HG03571 (cell line): ENCODE measurements at regions not wholly inside any gene's neighbourhood (a gene's known extent, or its start where the extent isn't known, plus 50 kb on each side); places are given as distances from the start of the nearest gene placed in this dataset.

Experiments
- ATAC-seq: cut with Tn5 transposase; IDR thresholded peaks from one replicate; pipeline ENCODE4 v1.9.1; 2021; ENCODE audit not compliant: unreplicated experiment

- ATAC-seq: no peak
Observed at GRCh38 chr13:47455626-47456025, 545.4 kb downstream of the SUCLA2 start.

DNA sequence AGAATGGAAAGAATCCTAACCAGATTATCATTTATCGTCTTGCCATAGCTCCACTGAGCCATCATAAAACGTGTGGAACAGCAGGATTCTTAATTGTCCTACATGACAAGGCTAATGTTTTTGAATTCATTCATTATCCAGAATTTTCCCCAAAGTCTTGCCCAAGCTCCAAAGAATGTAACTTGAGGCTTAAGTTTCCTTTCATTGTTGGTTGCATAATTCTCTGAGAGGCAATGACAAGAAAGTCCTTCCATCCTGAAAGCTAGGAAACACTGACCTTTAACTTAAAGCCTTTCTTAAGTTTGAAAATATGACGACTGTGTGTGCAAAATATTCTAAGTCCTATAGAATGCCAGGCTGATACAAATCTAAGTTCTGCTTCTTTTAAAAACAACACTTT, 546.1 kb downstream of the SUCLA2 start:
- ATAC-seq: no peak

- ATAC-seq: no peak
Observed at GRCh38 chr13:47437406-47437805, 540.6 kb upstream of the HTR2A start.

DNA sequence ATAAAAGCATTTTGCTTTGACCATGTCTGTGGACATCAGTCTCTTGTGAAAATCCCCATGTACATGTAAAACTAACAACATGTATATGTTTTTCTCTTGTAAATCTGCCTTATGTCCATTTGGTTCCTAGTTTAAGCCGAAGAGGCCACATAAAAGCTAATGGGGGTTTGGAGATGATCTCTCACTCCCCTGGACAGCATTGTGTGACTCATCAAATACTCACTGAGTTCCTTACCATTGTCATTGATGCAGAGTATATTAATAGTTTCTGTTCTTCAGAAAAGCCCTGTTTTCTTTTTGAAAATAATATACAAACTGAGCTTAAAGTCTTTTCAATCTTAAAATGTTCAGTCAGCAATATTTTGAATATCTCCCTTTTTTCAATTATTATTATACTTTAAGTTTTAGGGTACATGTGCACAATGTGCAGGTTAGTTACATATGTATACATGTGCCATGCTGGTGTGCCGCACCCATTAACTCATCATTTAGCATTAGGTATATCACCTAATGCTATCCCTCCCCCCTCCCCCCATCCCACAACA, 536.7 kb upstream of the HTR2A start:
- ATAC-seq: no peak

DNA sequence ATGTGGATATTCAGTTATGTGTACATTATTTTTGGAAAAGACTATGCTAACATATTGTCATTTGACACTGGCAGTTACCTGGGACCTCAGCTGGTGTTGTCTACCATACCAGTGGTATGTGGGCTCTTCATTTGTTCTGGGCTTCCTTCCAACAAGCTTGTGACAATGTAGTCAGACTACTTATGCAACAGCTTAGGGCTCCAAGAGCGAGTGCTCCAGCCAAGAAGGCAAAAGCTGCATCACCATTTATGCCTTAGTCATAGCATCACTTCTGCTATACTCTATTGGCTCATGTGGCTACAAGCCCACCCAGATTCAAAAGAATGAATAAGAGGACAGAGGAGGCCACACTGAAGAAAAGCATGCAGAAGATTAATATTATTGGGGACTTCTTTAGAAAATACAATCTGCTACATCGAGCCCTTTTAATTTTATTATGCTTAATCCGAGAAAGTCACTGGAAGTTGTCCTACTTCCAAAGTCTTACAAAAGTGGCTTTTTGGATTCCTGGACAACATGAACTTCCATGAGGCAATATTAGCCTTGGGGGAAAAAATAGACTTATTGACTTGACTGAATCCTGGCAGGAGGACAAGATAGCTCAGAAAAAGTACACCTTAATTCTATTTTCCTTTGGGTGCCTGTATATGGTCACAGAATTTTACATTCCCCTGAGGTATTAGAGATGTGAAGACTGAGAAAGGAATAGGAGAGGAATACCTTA, 529.4 kb upstream of the HTR2A start:
- no peak for ATAC-seq

GRCh38 chr13:47421525-47421924, 524.7 kb upstream of the HTR2A start:
- no peak for ATAC-seq

GRCh38 chr13:47420568-47420967, 523.7 kb upstream of the HTR2A start:
- no peak for ATAC-seq

DNA sequence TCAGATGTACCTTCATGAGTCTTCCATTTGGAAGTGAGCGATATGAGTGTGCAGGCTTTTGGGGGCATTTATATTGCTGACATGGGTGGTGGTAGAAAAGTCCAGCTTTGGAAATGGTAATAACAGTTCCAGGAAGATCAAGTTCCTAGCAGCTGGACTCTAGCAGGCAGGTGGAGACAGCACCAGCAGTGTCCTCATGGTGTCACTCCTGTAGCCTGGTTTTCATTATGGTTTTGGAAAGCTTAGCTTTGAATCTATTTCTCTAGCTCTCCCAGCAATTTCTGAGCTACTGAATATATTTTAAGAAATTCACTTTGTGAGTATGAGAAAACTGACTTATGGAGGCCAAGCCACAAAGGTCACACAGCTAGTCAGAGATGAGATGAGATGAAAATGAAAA, 523.2 kb upstream of the HTR2A start:
- no peak for ATAC-seq

- no peak for ATAC-seq
Observed at GRCh38 chr13:47418206-47418920, 521.5 kb upstream of the HTR2A start.

GRCh38 chr13:47417485-47417884, 520.6 kb upstream of the HTR2A start:
- no peak for ATAC-seq

DNA sequence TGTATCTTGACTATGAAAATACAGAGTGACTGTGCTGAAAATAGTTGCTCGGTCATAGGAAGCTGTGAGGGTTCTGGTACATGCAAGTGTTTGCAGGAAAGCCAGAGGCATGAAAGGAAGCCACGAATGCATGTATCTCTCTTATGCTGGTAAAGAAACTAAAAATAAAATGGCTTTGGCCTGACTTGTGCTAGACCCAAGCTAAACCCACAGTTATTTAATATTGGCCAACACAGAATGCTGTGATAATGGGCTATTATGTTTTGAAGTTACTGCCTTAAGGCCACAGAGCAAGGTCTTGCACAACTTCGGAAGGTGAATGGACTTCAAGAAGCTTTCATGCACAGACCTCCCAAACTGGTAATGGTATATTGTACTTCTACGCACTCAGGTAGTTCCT, 518.2 kb upstream of the HTR2A start:
- no peak for ATAC-seq

- ATAC-seq: no peak
Observed at GRCh38 chr13:47413526-47413925, 516.7 kb upstream of the HTR2A start.

- ATAC-seq: no peak
Observed at GRCh38 chr13:47413112-47413511, 516.3 kb upstream of the HTR2A start.

DNA sequence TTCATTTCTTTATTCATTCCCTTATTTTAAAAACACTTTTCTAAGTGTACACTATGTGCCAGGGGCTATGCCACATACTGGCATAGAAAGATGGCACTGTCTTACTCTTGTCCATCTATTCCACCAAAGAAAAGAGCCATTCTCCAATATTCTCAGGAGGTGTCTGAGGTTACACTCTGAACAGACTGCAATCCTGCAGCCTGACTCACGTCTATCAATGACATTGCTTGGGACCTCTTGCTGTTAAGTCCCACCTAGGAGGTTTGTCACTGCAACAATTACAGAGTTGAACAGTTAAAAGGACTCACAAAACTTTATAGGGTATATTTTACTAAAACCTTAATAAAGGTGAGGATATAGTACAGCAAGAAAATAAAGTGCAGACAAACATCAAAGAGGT, 512.9 kb upstream of the HTR2A start:
- ATAC-seq: no peak

DNA sequence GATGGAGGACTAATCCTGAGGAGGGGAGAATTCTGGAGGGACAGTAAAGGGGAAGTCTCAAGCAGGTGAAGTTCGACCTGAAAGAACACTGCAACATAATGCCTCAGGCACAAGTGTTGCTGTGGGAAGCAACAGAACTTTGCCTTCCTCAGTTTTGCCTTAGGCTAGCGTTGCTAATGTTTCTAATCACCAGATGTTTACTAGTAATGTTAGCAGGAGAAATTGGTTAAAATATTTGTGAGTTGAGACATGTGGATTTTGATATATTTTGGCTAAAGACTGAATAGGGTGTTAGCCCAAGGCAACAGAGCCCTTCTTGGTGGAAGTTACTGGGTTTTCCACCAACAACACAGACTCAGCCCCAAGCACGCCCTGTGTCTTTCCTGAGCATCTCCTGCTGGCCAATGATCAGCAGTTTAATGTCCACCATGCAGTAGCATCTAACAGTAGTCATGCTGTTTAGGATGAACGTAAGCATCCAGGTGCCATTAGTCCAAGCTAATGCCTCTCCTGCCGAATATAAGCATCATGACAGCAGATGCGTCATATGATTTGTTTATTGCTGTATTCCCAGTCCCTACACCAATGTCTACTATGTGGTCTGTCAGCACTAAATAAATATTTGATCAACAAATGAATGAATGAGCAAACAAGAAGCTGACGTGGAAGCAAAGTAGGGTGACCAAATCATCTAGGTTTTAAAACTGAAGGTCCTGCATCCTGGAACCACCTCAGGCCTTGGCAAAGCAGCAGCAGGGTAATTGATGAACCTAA, 511.9 kb upstream of the HTR2A start:
- no peak for ATAC-seq

DNA sequence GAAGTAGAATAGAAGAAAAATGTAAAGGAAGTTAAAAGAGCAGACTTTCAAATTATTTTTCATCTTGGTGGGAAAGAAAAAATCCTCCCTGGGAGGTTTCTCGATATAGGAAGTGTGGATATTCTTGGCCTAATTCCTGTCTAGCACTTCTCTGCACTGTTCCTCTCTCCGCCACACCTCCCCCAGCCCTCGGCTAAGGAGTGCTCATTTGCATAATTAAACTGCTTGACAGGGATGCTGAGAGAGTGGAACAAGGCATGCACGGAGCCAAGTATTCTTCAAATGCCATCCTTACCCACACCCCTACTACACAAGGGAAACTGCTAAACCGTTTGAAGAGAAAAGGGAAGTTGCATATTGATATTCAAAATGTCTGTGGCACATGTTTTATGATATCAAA, 511.0 kb upstream of the HTR2A start:
- ATAC-seq: no peak

DNA sequence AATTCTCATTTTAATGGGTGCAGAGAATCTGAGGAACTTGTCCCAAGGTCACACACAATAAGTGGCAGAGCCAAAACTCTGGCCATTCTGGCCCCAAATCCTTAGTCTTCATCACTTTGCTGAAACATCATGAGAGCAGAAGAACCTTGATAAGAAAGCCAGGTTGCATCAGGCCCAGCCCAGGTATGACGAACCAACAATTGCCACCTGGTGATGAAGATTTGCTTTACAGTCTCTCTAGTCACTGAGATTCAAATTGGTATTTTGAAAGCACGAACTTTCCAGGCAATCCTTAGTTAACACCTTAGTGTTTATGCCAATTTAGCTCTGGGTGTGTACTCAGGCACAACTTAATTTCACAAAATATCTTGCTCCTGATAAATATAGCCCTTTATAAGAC, 502.7 kb upstream of the HTR2A start:
- no peak for ATAC-seq

- no peak for ATAC-seq
Observed at GRCh38 chr13:47397739-47398138, 500.9 kb upstream of the HTR2A start.

DNA sequence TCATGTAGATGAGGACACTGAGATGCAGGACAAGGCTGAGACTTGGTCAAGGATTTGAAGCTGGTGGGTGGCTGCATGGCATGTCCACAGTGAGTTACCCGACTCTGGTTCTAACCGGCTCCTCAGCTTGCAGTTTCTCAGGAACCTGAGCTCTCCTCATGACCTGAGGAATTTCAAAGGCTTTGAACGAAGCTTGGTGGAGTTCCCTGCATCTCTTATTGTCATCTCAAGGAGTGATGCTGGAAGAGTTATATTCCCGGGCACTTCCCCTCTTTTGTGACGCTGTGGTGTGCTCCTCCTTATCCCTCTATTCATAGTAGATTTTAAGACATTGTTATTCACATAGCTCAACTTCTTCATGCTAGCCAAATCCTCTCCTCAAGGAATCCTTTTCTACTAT, 500.1 kb upstream of the HTR2A start:
- no peak for ATAC-seq

- ATAC-seq: no peak
Observed at GRCh38 chr13:47374741-47375140, 477.9 kb upstream of the HTR2A start.

DNA sequence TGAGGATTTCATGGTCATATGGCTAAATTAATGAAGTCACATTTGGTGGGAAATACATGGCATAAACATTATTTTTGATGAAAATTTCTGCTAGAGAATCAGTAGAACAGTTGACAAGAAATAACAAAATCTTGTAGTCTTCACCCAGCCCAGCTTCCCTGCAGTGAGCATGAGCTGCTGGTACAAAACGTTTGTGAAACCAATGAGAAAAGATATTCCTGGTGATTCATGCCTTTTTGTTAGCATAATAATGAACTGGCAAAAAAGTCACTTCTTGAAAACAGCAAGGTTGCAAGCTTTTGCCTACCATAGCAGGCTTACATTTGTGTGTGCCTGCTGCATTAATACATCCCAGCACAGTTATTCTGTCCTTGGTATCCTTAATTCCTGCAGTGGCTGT, 475.9 kb upstream of the HTR2A start:
- ATAC-seq: no peak

GRCh38 chr13:47351798-47352197, 454.9 kb upstream of the HTR2A start:
- no peak for ATAC-seq
